WERI-Rb-1 (cell line): ENCODE measurements at regions not wholly inside any gene's neighbourhood (a gene's known extent, or its start where the extent isn't known, plus 50 kb on each side); places are given as distances from the start of the nearest gene placed in this dataset.

Experiments
- DNase-seq: peaks from one replicate; pipeline ENCODE4 v3.0.0-alpha.2; 2020
- H3K27ac ChIP-seq: fragments of 250-450 bp; sonication (Bioruptor Pico); 2 replicates; pipeline ENCODE4 v1.5.1; 2020; ENCODE audit warnings: mild to moderate bottlenecking, moderate library complexity
- H3K27me3 ChIP-seq: fragments of 250-450 bp; sonication (Bioruptor Pico); 2 replicates; pipeline ENCODE4 v1.5.1; 2021; ENCODE audit warnings: mild to moderate bottlenecking, low read depth, moderate library complexity; ENCODE audit not compliant: insufficient read depth, severe bottlenecking
- H3K36me3 ChIP-seq: fragments of 250-450 bp; sonication (Bioruptor Pico); 2 replicates; pipeline ENCODE4 v1.5.1; 2020; ENCODE audit warnings: mild to moderate bottlenecking, moderate library complexity
- H3K4me3 ChIP-seq: 2 replicates; pipeline ENCODE4 v1.5.1; 2011; ENCODE audit warnings: low read depth, mild to moderate bottlenecking, control low read depth, low read length
- H3K9me3 ChIP-seq: fragments of 250-450 bp; sonication (Bioruptor Pico); 2 replicates; pipeline ENCODE4 v1.5.1; 2021; ENCODE audit warnings: mild to moderate bottlenecking, moderate library complexity; ENCODE audit not compliant: severe bottlenecking
- TF ChIP-seq, protein P1 (sequence below): IDR thresholded peaks from 2 replicates; pipeline ENCODE4 v1.5.1; 2011; ENCODE audit warnings: low read depth, mild to moderate bottlenecking, control low read depth, inconsistent platforms, low read length

DNA sequence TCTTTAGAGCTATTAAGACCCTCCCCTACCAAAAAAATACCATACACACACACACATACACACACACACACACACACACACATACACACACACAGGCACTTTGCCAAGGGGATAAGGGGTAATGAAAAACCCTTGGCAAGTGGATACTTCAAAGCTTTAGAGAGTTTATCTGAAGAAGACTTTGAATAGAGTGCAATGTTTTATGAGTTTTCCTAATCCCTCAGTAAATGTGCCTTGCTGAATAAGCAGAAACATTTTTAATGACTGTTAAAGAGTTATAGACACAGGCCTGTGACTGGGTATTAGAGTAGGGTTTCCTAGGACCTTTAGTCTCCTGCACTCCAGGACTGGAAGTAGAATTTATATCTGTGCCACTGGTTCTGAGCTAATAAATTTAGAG is 75.5 kb upstream of the CTAGE1 start:
- Histone ChIP-seq H3K9me3 (no peaks in the 10 kb centered on the region), H3K27me3 (peaks cover 22% of the 10 kb centered on the region), H3K4me3 (no peak overlapping the region), H3K36me3 (no peaks in the 10 kb centered on the region), H3K27ac (no peak overlapping the region)
- TF ChIP-seq, protein P1, sequence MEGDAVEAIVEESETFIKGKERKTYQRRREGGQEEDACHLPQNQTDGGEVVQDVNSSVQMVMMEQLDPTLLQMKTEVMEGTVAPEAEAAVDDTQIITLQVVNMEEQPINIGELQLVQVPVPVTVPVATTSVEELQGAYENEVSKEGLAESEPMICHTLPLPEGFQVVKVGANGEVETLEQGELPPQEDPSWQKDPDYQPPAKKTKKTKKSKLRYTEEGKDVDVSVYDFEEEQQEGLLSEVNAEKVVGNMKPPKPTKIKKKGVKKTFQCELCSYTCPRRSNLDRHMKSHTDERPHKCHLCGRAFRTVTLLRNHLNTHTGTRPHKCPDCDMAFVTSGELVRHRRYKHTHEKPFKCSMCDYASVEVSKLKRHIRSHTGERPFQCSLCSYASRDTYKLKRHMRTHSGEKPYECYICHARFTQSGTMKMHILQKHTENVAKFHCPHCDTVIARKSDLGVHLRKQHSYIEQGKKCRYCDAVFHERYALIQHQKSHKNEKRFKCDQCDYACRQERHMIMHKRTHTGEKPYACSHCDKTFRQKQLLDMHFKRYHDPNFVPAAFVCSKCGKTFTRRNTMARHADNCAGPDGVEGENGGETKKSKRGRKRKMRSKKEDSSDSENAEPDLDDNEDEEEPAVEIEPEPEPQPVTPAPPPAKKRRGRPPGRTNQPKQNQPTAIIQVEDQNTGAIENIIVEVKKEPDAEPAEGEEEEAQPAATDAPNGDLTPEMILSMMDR = no peak
- DNase-seq = no peak

DNA sequence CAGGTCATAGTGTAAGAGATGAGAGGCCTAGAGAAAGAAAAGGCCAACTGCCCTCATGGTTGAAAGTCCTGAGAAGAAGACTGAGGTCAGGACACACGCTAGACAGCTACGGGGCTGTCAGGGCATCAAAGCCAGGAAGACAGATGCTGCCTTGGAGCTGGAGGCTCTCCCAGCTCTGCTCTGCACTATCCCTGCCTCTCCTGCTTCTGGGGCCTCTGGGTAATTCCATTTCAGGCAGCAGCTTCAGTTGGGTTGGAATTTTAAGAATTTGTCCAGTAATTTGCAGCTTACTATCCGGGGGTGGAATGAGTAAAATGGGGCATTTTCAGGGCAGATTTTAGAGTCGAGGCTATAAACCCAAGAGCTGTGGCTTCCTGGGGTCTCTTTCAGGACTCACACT is 76.2 kb upstream of the CTAGE1 start:
- no peak overlapping the region for H3K27ac ChIP-seq
- TF ChIP-seq, protein P1 = no peak
- H3K36me3 ChIP-seq = no peaks in the 10 kb centered on the region
- H3K4me3 ChIP-seq = no peak overlapping the region
- peaks cover 17% of the 10 kb centered on the region for H3K27me3 ChIP-seq
- no peaks in the 10 kb centered on the region for H3K9me3 ChIP-seq
- no peak for DNase-seq

DNA sequence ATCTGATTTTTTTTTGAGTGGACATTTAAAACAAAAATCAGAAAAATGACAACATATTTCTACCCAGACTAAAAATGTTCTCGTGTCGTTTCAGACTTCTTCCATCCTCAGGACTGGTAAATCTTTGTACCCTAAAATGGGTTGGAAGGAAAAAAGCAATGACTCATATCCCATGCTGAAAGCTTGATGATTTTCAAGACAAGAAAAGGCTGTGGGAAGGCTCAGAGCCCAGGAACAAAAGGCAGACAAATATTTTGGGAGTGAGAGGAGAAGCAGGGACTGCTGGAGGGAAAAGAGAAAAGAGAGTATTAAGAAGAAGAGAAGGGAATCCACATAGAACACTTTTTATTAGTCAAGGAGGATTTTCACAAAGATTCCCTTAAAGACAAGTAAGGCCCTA is 77.1 kb upstream of the CTAGE1 start:
- no peaks in the 10 kb centered on the region for H3K36me3 ChIP-seq
- H3K9me3 ChIP-seq = no peaks in the 10 kb centered on the region
- peaks cover 12% of the 10 kb centered on the region for H3K27me3 ChIP-seq
- TF ChIP-seq, protein P1 = no peak
- no peak overlapping the region for H3K4me3 ChIP-seq
- no peak overlapping the region for H3K27ac ChIP-seq
- no peak for DNase-seq

DNA sequence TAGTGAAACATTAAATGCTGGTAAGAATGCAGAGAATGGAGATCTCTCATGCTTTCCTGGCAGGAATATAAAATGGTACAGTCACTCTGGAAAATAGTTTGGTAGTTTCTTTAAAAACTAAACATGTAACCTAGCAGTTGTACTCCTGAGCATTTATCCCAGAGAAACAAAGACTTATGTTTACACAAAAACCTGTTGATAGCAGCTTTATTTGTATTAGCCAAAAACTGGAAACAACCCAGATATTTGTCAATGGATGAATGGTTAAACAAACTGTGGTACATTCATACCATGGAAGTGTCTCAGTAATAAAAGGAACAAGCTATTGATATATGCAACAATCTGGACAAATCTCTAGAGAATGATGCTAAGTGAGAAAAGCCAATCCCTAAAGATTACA is 81.7 kb upstream of the CTAGE1 start:
- H3K27ac ChIP-seq = no peak overlapping the region
- no peaks in the 10 kb centered on the region for H3K9me3 ChIP-seq
- no peak for DNase-seq
- peaks cover 9% of the 10 kb centered on the region for H3K27me3 ChIP-seq
- H3K36me3 ChIP-seq = no peaks in the 10 kb centered on the region
- H3K4me3 ChIP-seq = no peak overlapping the region
- TF ChIP-seq, protein P1 = no peak

DNA sequence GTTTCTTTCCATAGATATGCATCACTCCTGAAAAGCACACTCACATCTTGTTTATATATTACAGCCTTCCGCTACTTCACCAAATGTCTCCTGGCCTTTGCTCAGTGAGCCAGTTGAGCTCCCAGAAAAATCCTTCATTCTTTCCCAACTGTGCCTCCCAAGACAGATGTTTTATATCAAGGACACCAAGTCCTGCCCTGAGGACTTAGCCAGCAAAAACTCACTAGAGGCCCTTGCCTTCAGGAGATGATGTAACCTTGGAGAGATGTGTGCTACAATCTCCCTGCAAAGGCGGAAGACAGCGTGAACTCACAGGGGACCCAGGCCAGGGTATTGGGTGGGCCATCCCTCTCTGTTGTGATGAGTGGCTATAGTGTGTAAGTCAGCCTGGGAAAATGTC is 86.1 kb upstream of the CTAGE1 start:
- H3K27me3 ChIP-seq = peaks cover 17% of the 10 kb centered on the region
- H3K9me3 ChIP-seq = no peaks in the 10 kb centered on the region
- H3K4me3 ChIP-seq = no peak overlapping the region
- H3K27ac ChIP-seq = no peak overlapping the region
- no peaks in the 10 kb centered on the region for H3K36me3 ChIP-seq
- TF ChIP-seq, protein P1 = no peak
- DNase-seq = no peak

DNA sequence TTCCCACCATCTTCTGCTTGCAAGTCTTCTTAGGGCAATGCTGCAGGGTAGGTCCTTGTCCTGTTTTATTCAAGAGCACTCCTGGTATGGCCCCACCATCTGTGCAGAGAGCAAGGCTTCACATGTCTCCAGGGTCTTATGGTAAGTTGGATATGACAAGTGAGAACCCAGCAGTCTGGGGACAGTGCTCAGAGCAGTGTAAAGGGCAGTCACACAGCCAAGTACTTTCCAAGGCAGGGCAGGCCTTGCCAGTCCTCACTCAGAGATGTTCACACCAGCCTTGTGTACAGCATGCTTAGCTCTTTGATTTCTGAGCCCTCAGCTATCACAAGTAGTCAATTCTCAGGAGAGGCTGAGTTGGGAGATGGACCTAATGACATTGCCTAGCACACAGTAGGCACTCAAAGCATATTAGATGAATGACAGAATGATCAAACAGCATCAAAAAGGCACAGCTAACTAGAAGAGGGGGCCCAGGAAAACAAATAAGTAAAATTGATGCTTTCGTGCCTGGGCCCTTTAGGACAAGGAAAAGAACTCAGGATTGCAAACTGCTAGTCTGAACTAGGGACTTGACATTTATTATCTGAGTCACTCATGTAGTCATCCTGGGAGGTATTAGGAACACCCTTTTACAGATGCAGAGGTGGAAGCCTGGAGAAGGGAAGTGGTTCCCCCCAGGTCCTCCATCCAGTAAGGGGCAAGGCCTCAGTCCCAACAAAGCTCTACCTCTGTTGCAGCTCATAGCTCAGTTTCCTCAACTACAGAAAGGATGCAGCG is 86.7 kb upstream of the CTAGE1 start:
- Histone ChIP-seq H3K27ac (no peak overlapping the region), H3K4me3 (no peak overlapping the region), H3K27me3 (peaks cover 17% of the 10 kb centered on the region), H3K9me3 (no peaks in the 10 kb centered on the region), H3K36me3 (no peaks in the 10 kb centered on the region)
- TF ChIP-seq, protein P1 = no peak
- no peak for DNase-seq
